Type B pancreatic cell (in vitro differentiated cells): ENCODE measurements at regions not wholly inside any gene's neighbourhood (a gene's known extent, or its start where the extent isn't known, plus 50 kb on each side); places are given as distances from the start of the nearest gene placed in this dataset.
A peak's percentile ranks its signal among the peaks of the same experiment; 100 is the strongest.

ENCODE experiments used
- DNase-seq: peaks from one replicate; pipeline ENCODE4 v3.0.0; 2021; ENCODE audit warnings: mixed read lengths; ENCODE audit not compliant: unreplicated experiment; ENCODE audit errors: extremely low spot score
- H3K27ac Mint-ChIP-seq: 2 replicates; pipeline ENCODE4 v1.8.0; 2021; ENCODE audit warnings: mild to moderate bottlenecking, mixed read lengths
- H3K27me3 Mint-ChIP-seq: 2 replicates; pipeline ENCODE4 v1.8.0; 2021; ENCODE audit warnings: mixed read lengths
- H3K36me3 Mint-ChIP-seq: 2 replicates; pipeline ENCODE4 v1.8.0; 2021; ENCODE audit warnings: mixed read lengths
- H3K4me1 Mint-ChIP-seq: one replicate; pipeline ENCODE4 v1.8.0; 2021; ENCODE audit warnings: mixed read lengths; ENCODE audit not compliant: unreplicated experiment
- H3K4me3 Mint-ChIP-seq: 2 replicates; pipeline ENCODE4 v1.8.0; 2021; ENCODE audit warnings: mild to moderate bottlenecking, mixed read lengths
- H3K9me3 Mint-ChIP-seq: 2 replicates; pipeline ENCODE4 v1.8.0; 2021; ENCODE audit warnings: mixed read lengths
- TF ChIP-seq, protein P1 (sequence below): fragments of 200-600 bp; sonication (generic); conservative IDR thresholded peaks from 2 replicates; pipeline ENCODE4 v1.5.0; 2021; ENCODE audit warnings: antibody characterized with exemption, mild to moderate bottlenecking

DNA sequence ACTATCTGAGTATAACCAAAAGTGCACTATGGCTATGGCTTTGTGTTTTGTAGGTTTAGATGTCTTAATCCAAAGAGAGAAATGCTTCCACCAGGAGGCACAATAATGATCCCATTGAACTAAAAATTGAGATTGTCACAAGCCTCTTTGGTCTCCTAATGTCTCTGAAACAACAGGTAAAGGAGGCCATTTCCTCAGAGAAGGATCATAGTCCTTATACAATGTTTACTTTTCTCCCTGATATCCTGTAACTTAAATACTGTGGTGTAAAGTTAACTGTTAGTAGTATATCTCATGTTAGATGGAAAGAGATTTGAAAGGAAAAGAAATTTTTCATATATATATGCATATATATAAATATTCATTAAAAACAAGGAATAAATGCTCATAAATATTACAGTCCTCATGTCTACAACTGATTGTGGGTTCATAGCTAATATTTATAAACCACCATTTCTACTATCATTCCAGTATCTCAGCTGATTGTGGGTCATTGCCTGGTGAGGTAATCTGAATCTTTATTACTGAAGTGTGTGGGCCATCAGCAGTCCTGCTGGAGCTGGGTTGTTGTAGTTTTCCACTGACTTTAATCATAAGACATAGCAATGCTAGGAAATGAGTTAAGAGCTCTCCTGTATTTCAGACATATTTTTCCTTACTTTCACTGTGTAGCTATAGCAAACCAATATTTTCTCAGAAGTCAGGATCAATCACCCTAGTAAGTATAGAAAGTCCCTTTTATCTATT is 1230.4 kb downstream of the PCDH18 start:
- Mint-ChIP-seq H3K4me3 (no peak overlapping the region), H3K27me3 (no peaks in the 10 kb centered on the region), H3K9me3 (no peaks in the 10 kb centered on the region), H3K36me3 (no peaks in the 10 kb centered on the region), H3K27ac (no peak overlapping the region), H3K4me1 (no peaks in the 10 kb centered on the region)
- TF ChIP-seq, protein P1, sequence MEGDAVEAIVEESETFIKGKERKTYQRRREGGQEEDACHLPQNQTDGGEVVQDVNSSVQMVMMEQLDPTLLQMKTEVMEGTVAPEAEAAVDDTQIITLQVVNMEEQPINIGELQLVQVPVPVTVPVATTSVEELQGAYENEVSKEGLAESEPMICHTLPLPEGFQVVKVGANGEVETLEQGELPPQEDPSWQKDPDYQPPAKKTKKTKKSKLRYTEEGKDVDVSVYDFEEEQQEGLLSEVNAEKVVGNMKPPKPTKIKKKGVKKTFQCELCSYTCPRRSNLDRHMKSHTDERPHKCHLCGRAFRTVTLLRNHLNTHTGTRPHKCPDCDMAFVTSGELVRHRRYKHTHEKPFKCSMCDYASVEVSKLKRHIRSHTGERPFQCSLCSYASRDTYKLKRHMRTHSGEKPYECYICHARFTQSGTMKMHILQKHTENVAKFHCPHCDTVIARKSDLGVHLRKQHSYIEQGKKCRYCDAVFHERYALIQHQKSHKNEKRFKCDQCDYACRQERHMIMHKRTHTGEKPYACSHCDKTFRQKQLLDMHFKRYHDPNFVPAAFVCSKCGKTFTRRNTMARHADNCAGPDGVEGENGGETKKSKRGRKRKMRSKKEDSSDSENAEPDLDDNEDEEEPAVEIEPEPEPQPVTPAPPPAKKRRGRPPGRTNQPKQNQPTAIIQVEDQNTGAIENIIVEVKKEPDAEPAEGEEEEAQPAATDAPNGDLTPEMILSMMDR, result no peak
- DNase-seq, result no peak

DNA sequence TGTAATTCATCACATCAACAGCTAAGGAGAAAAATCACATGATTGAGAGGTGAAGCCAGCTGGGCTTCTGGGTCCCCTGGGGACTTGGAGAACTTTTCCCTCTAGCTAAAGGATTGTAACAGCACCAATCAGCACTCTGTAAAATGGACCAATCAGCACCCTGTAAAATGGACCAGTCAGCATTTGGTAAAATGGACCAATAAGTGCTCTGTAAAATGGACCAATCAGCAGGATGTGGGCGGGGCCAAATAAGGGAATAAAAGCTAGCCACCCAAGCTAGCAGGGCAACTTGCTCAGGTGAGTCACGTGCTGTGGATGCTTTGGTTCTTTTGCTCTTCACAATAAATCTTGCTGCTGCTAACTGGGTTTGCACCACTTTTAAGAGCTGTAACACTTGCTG is 1248.3 kb downstream of the PCDH18 start:
- peaks cover 3% of the 10 kb centered on the region for H3K4me1 Mint-ChIP-seq
- no peak for DNase-seq
- TF ChIP-seq, protein P1, result no peak
- no peaks in the 10 kb centered on the region for H3K27me3 Mint-ChIP-seq
- H3K4me3 Mint-ChIP-seq, result no peak overlapping the region
- H3K36me3 Mint-ChIP-seq, result no peaks in the 10 kb centered on the region
- no peaks in the 10 kb centered on the region for H3K9me3 Mint-ChIP-seq
- H3K27ac Mint-ChIP-seq, result no peak overlapping the region

DNA sequence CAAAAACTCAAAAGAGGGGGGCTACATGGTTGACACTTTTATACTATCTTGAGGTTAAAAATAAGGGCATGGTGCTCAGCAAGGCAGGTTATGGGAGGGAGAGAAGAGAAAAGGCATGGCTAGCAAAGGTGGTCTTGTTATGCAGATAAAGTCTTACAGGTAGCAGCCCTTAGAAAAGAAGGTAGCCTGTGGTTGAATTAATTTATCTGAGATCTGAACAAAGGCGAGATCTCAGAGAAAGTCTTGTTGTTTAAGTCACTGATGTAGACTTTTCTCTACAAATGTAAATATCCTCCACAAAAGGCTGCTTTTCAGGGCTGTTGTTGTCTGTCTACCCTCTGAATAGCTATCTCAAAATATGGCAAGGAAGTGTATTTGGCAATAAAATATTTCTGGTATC is 1250.4 kb downstream of the PCDH18 start:
- no peaks in the 10 kb centered on the region for H3K9me3 Mint-ChIP-seq
- no peak overlapping the region for H3K27ac Mint-ChIP-seq
- DNase-seq, result no peak
- H3K27me3 Mint-ChIP-seq, result no peaks in the 10 kb centered on the region
- H3K4me1 Mint-ChIP-seq, result peaks cover 14% of the 10 kb centered on the region
- no peaks in the 10 kb centered on the region for H3K36me3 Mint-ChIP-seq
- TF ChIP-seq, protein P1, result no peak
- H3K4me3 Mint-ChIP-seq, result no peak overlapping the region

DNA sequence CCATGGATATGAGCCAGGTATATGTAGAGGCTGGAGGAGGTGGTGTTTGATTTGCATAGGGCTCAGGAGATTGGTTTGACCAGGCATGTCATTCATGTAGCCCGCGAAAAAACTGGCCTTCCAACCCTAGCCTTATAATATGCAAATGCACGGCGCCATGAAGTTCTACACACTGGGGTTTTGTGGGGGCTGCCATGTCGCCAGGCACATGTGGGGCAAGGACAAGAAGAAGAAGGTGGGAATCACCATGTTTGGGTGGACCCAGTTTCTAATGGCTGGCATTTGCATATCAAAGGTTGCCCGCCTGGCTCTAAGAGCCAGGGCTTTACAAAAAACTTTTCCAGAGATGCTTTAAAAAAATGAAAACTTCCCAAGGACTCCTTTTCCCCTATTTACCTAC is 1251.0 kb downstream of the PCDH18 start:
- no peak overlapping the region for H3K27ac Mint-ChIP-seq
- no peaks in the 10 kb centered on the region for H3K27me3 Mint-ChIP-seq
- TF ChIP-seq, protein P1, result no peak
- H3K36me3 Mint-ChIP-seq, result no peaks in the 10 kb centered on the region
- H3K9me3 Mint-ChIP-seq, result no peaks in the 10 kb centered on the region
- no peak overlapping the region for H3K4me3 Mint-ChIP-seq
- peaks cover 14% of the 10 kb centered on the region for H3K4me1 Mint-ChIP-seq
- DNase-seq, result no peak

DNA sequence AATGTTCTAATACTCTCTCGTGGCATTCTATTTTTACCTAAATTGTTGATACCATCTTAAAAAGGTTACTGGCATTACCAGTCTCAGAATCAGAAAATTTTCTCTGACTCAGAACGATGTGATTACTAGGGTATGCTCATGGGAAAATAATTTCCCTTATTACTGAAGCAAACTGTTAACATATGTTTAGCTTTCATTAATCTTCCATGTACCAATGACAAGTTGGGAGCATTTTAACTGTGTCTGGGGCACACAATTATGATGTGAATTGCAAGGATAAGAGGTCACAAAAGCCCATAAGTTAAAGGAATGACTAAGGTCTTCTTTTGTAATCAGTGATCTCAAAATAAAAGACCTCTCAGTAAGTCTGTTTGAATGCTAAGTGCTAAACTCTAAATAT is 1254.6 kb downstream of the PCDH18 start:
- H3K27ac Mint-ChIP-seq, result peak overlapping the region; percentile 23
- H3K27me3 Mint-ChIP-seq, result no peaks in the 10 kb centered on the region
- TF ChIP-seq, protein P1, result no peak
- no peaks in the 10 kb centered on the region for H3K9me3 Mint-ChIP-seq
- H3K36me3 Mint-ChIP-seq, result no peaks in the 10 kb centered on the region
- H3K4me1 Mint-ChIP-seq, result peaks cover 14% of the 10 kb centered on the region
- H3K4me3 Mint-ChIP-seq, result no peak overlapping the region
- DNase-seq, result no peak

DNA sequence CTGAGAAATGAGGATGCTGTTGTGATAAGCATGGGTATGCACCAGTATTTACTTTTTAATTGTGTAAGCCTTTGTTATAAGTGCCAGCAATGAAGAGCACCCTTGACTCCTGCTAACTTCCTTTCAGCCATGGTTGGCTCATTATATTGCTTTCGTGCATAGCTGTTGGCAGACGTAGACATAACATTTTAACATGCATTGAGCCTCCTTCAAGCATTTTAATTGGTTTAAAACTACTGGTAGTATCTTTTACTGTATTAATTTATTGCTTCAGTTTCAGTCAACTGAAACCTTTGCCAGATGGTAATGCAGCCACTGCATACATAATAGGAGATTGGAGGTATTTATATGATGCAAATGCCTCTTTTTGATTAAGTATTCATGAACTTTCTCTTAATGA is 1285.4 kb downstream of the PCDH18 start:
- no peak overlapping the region for H3K27ac Mint-ChIP-seq
- TF ChIP-seq, protein P1, result no peak
- H3K4me3 Mint-ChIP-seq, result no peak overlapping the region
- H3K36me3 Mint-ChIP-seq, result no peaks in the 10 kb centered on the region
- no peaks in the 10 kb centered on the region for H3K4me1 Mint-ChIP-seq
- no peak for DNase-seq
- peaks cover 5% of the 10 kb centered on the region for H3K9me3 Mint-ChIP-seq
- H3K27me3 Mint-ChIP-seq, result no peaks in the 10 kb centered on the region
